HepG2 (cell line): ENCODE measurements at regions not wholly inside any gene's neighbourhood (a gene's known extent, or its start where the extent isn't known, plus 50 kb on each side); places are given as distances from the start of the nearest gene placed in this dataset.

Experiments used
- ATAC-seq: fragments of 200-7000 bp; cut with Tn5 transposase; 3 replicates; pipeline ENCODE4 v1.9.1; 2020; ENCODE audit warnings: mild to moderate bottlenecking, moderate library complexity
- BruUV-seq: library from RNA; stranded (reverse); fragments of 400-500 nt; replicated peaks from 2 replicates; lab custom pipeline; 2021; lab: Mats Ljungman, UMichigan
- CTCF ChIA-PET: fragments of 300-600 bp; formaldehyde crosslinking; extraction: SDS; loops from one replicate; lab custom pipeline; 2021; ENCODE audit warnings: low total read pairs, inconsistent platforms, low intra/inter-chr PET ratio; lab: Yijun Ruan, JAX
- POLR2A ChIA-PET: fragments of 350-600 bp; sonication (Branson Sonifier 250); formaldehyde crosslinking; loops from one replicate; lab custom pipeline; 2020; ENCODE audit warnings: antibody characterized with exemption, inconsistent platforms; lab: Yijun Ruan, JAX
- DNase-seq: peaks from one replicate; pipeline ENCODE4 v3.0.0-alpha.2; 2015; ENCODE audit warnings: low spot score
- FAIRE-seq: peaks from 3 replicates; lab custom pipeline; 2011; peaks lifted over from hg19 to GRCh38; lab: Jason Lieb, UNC
- H2AFZ ChIP-seq: one replicate; pipeline ENCODE4 v1.6.1; 2011; ENCODE audit warnings: low read length, inconsistent platforms
- H3K27ac ChIP-seq: fragments of 300-600 bp; 3 replicates; pipeline ENCODE4 v1.8.0; 2011; ENCODE audit warnings: mixed run types, mild to moderate bottlenecking, mixed read lengths, low read length, inconsistent platforms; ENCODE audit not compliant: insufficient read depth; ENCODE audit errors: extremely low read length
- H3K27me3 ChIP-seq, 2 experiments: fragments of 200-600 bp in 1 of 2; 2 replicates in 1 of 2; 3 replicates in 1 of 2; pipeline versions ENCODE4 v1.6.0 to v1.8.0; 2011; ENCODE audit warnings: low read length in 2 of 2, mild to moderate bottlenecking in 2 of 2, moderate library complexity in 2 of 2, inconsistent platforms in 1 of 2; ENCODE audit not compliant: insufficient read depth in 2 of 2, control insufficient read depth in 1 of 2
- H3K36me3 ChIP-seq, 2 experiments: fragments of 200-600 bp in 1 of 2; replicated peaks in 1 of 2; 2 replicates in 1 of 2; 3 replicates in 1 of 2; pipeline versions ENCODE4 v1.5.1 to v1.8.0; 2011; ENCODE audit warnings: low read length in 2 of 2, inconsistent platforms in 1 of 2; ENCODE audit not compliant: insufficient read depth in 2 of 2, control insufficient read depth in 1 of 2
- H3K4me1 ChIP-seq: 2 replicates; pipeline ENCODE4 v1.5.1; 2012; ENCODE audit warnings: low read length, inconsistent platforms; ENCODE audit not compliant: insufficient read depth
- H3K4me2 ChIP-seq: 2 replicates; pipeline ENCODE4 v1.6.0; 2011; ENCODE audit warnings: low read depth, low read length, inconsistent platforms
- H3K4me3 ChIP-seq, 3 experiments: fragments of 200-600 bp in 1 of 3; sonication (generic), shearing (Covaris generic) in 1 of 3; replicated peaks in 1 of 3; 2 replicates each; pipeline ENCODE4 v1.5.1; 2011 to 2016; ENCODE audit warnings: low read length in 3 of 3, inconsistent platforms in 2 of 3, low read depth in 2 of 3, mild to moderate bottlenecking in 2 of 3, control low read depth in 1 of 3, mixed read lengths in 1 of 3; ENCODE audit not compliant: insufficient read depth in 1 of 3
- H3K79me2 ChIP-seq: one replicate; pipeline ENCODE4 v1.6.1; 2011; ENCODE audit warnings: low read length, inconsistent platforms; ENCODE audit not compliant: insufficient read depth
- H3K9ac ChIP-seq: 2 replicates; pipeline ENCODE4 v1.6.0; 2011; ENCODE audit warnings: mild to moderate bottlenecking, low read depth, low read length, inconsistent platforms; ENCODE audit not compliant: insufficient read depth
- H3K9me3 ChIP-seq: 2 replicates; pipeline ENCODE4 v1.5.1; 2012; ENCODE audit warnings: mild to moderate bottlenecking, low read length
- H4K20me1 ChIP-seq: 2 replicates; pipeline ENCODE4 v1.6.0; 2011; ENCODE audit warnings: inconsistent platforms, mild to moderate bottlenecking, low read length, moderate library complexity; ENCODE audit not compliant: insufficient read depth
- CTCF ChIP-seq: sonication (generic); formaldehyde crosslinking; IDR thresholded peaks from 2 replicates; pipeline ENCODE4 v1.5.0; 2020; ENCODE audit warnings: mild to moderate bottlenecking, missing genetic modification reagents, moderate library complexity
- LRRFIP1 ChIP-seq: sonication (generic); formaldehyde crosslinking; conservative IDR thresholded peaks from 2 replicates; pipeline ENCODE4 v1.4.0; 2020; ENCODE audit warnings: missing genetic modification reagents
- STAG1 ChIP-seq: sonication (generic); formaldehyde crosslinking; IDR thresholded peaks from 2 replicates; pipeline ENCODE4 v1.4.0; 2020; ENCODE audit warnings: missing genetic modification reagents
- WGBS: methylation state at CpG from one replicate; pipeline ENCODE4 v1.1.6; 2017; ENCODE audit warnings: low lambda C conversion rate; 5-methylcytosine and 5-hydroxymethylcytosine counted together
- in situ Hi-C: cut with HindIII; loops from 2 replicates; pipeline ENCODE4 v1.10.0; 2017; ENCODE audit warnings: low pct_unique_long_range_greater_than_20kb; ENCODE audit not compliant: extremely low pct_ligation_motif_present
- intact Hi-C: fragments of 100-400 bp; cut with micrococcal nuclease; formaldehyde crosslinking; loops from one replicate; pipeline ENCODE4 v1.10.0; 2022; ENCODE audit not compliant: unreplicated experiment

GRCh38 chr10:4267086-4267773 lies 482.2 kb upstream of the KLF6 start:
- ATAC-seq, result no peak
- H3K79me2 ChIP-seq, result no peaks in the 10 kb centered on the region
- no peaks in the 10 kb centered on the region for H3K36me3 ChIP-seq
- intact Hi-C loops (no loop called here), in situ Hi-C loops (no loop called here)
- H4K20me1 ChIP-seq, result no peaks in the 10 kb centered on the region
- H3K9me3 ChIP-seq, result no peaks in the 10 kb centered on the region
- no peak overlapping the region for H3K9ac ChIP-seq
- H2AFZ ChIP-seq, result no peak overlapping the region
- no peak for FAIRE-seq
- TF ChIP-seq CTCF (CRISPR knock-in tag), result peak; percentile 29
- peak; percentile 44 for TF ChIP-seq STAG1 (CRISPR knock-in tag)
- no peak for TF ChIP-seq LRRFIP1 (CRISPR knock-in tag)
- H3K27me3 ChIP-seq, result peaks cover 3 to 10% of the 10 kb centered on the region in 2 experiments; a peak in 2 of 5 replicates
- no peaks in the 10 kb centered on the region for H3K4me1 ChIP-seq
- no peak overlapping the region for H3K27ac ChIP-seq
- ChIA-PET POLR2A (no interaction called here), CTCF (no interaction called here)
- WGBS, result 17% methylated on average over 8 of the region's 8 CpGs
- no peak overlapping the region for H3K4me3 ChIP-seq
- BruUV-seq, result no TSS peak
- DNase-seq, result no peak
- H3K4me2 ChIP-seq, result no peak overlapping the region
